GM12873 (cell line): ENCODE measurements at regions not wholly inside any gene's neighbourhood (a gene's known extent, or its start where the extent isn't known, plus 50 kb on each side); places are given as distances from the start of the nearest gene placed in this dataset.

Source experiments
- CTCF ChIP-seq: IDR thresholded peaks from 2 replicates; pipeline ENCODE4 v1.5.1; 2012; ENCODE audit warnings: low read depth, mild to moderate bottlenecking, moderate library complexity, low read length, control low read depth; ENCODE audit not compliant: insufficient read depth; ENCODE audit errors: missing control alignments

GRCh38 chr20:63122626-63123025 is 93.3 kb downstream of the YTHDF1 start:
- TF ChIP-seq CTCF: no peak

DNA sequence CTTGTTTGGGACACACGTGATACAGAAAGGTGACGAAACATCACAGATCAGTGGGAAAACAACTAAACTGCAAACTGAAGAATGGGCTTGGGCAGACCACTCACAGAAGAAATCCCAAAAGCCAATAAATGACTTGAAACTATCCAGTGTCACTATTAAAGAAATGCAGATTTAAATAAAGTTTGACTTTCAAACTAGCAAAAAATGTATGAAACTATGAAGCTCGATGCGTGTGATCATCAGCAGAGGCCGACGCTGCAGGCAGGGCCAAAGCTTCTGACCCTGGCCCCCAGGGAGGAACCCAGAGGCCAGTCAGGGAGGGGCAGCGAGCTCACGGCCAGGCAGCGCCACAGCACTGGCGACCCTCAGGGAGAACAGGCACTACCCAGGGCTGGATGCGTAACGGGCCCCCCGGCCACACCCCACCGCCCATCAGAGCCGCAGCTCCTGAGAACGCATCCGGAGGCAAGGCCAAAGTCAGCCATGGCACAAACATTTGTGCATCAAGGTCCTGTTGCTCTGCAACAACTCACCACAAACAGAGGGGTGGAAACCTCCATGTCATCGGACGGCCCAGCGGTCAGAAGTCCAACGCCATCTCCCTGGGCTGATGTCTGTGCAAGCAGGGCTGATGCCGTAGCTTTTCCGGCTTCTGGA is 94.1 kb downstream of the YTHDF1 start:
- TF ChIP-seq CTCF: no peak

DNA sequence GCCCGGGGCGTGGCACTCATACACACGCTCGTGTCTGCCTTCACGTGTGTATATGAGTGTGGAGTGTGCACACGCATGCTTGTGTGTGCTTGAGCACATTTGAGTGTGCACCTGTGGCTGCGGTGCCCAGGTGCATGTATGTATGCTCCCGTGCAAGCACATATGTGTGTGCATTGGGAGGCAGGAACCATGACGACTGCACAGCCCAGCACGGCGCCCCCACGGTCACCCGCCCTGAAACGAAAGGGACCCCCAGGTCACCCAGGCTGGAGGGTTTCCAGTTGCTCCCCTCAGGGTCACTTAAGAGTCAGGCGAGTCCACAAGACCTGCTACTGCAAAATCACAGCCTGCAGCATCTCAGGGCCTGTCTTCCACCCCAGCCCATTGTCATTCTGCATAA is 94.7 kb downstream of the YTHDF1 start:
- no peak for TF ChIP-seq CTCF

GRCh38 chr20:63120808-63121090 is 95.2 kb downstream of the YTHDF1 start:
- no peak for TF ChIP-seq CTCF

- no peak for TF ChIP-seq CTCF
Observed at GRCh38 chr20:63119963-63120807, 95.7 kb downstream of the YTHDF1 start.

DNA sequence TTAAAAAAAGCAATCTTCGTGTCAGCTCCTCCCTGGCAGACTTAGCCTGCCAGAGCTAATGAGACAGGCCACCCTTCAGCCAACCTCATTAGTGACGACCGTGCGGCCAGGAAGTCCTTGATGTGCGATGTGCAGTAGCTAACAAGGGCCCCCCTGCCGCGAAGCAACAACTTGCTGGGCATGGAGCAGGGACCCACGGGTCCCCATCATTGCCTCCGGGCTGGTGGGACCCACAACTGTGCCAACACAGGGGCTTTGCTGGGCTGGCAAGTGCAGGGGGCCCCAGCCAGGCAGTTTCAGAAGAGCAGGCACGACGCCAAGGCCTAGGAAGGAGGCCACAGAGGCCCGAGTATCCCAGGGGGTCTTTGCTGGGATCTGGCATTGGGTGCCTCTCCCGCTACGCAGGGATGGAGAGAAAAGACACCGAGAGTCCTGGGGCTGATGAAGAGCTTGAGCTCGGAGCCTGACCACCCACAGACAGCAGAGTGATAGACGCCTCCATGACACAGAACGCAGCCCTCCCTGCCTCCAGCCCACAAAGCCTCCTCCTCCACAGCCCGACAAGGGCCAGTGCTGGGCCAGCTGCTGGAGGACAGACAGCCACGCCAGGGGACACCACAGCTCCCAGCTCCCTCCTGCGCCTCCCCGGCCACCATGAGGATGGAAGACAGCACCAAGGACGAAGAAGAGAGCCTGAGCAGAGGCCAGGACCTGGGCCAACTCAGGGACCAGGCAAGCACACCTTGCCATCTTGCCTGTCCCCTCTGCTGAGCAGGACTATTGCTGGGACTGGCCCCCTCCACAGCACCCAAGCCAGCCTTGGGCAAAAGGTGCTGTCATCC is 96.6 kb downstream of the YTHDF1 start:
- no peak for TF ChIP-seq CTCF
